Anterior cingulate cortex (tissue), 58 donors: ENCODE measurements at regions not wholly inside any gene's neighbourhood (a gene's known extent, or its start where the extent isn't known, plus 50 kb on each side); places are given as distances from the start of the nearest gene placed in this dataset.
"Not testable (repeated sequence)": the region's sequence is repeated elsewhere in the genome, so short reads cannot be mapped to it uniquely, and the experiment has no call there.

ENCODE experiments used
- DNase-seq, 58 donors: peaks; one replicate each; lab custom pipeline; 2025; lab: John Stamatoyannopoulos, UW

DNA sequence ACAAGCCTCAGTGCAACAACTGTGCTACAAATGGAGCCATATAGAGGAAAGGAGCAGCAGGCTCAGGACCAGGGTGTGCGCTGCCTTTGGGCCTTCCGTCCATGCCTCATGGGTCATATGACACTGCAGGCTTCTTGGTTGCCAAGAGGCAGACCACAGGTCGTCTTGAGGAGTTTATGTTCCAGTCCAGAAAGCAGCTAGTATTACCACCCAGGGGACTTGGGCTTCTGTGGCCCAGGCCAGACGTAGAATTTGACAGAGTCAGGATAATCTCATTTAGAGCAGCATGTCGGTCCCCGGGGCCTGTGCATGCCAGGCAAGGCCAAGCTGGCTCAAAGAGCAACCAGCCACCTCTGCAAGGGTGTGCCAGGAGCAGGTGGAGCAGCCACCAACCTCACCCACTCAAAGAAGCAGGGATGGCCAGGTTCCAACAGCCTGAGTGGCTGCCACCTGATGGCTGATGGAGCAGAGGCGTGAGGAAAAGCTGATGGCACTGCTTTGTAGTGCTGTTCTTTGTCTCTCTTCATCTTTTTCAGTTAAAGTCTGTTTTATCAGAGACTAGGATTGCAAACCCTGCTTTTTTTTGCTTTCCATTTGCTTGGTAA lies 109.1 kb downstream of the CCDC74A start:
- DNase-seq: not testable (repeated sequence)

DNA sequence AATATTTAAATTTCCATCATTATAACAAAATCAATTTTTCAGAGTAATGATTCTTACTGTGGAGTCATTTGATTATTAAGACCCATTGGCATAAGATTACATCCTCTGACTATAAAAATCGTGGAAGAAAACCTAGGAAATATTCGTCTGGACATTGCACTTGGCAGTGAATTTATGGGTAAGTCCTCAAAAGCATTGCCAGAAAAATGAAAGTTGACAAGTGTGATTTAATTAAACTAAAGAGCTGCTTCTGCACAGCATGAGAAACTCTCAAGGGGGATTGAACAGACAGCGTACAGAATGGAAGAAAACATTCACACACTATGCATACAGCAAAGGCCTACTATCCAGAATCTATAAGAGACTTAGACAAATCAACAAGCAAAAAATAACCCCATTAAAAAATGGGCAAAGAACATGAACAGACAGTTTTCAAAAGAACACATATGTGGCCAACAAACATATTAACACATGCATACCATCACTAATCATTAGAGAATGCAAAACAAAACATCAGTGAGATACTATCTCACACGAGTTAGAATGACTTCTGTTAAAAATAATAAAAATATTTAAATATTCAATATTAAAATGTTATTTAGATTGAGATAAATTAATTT lies 111.4 kb downstream of the CCDC74A start:
- not testable (repeated sequence) for DNase-seq

DNA sequence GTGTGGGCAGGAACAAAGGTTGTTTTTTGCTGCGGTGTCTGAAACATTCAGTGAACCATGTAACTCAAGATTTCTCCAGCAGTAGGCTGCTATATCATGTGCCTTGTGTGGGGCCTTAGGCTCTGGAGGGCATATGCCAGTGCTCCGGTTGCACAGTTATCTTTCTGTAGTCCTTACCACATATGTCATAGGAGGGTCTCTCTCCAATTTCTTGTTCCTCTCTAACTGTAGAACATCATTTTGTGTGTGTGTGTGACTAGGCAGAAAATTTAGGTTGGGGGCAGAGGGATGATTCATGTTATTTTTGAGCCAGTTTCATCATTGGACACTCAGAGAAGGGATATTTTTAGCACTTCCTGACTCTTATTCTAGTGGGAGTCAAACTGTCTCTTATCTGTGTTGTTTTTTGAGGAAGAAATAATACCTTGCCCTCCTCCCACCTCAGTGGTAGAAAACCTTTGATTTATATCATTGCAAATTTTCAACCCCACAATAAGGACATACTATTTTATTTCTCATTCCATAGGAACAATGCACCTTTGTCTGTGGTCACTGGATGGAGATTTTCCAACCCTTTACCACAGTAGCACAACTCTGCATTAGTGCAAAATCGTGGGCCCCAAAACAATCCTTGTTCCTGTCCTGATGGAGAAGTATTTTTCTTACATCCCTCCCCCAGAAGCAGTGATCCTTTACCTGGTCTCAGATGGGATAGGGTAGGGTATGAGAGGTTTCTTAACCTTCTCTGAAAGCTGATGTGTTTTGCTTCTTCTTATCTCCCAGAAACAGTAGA lies 113.9 kb downstream of the CCDC74A start:
- no peak for DNase-seq

DNA sequence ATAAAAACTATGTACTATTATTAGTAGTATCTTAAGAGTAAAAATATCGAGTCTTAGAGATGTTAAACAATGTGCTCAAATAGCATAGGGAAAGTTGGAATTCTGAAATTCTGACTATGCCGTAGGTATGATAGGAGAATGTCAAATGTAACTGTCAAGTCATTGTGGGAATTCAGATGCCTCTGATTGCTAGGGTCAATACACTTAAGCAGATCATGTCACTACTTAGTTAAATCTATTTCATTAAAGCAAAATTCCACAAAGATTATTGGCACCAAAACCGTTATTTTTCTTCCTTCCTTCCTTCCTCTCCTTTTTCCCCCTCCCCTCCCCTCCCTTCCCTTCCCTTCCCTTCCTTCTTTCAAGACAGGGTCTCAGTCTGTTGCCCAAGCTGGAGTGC lies 115.5 kb downstream of the CCDC74A start:
- DNase-seq: not testable (repeated sequence)

DNA sequence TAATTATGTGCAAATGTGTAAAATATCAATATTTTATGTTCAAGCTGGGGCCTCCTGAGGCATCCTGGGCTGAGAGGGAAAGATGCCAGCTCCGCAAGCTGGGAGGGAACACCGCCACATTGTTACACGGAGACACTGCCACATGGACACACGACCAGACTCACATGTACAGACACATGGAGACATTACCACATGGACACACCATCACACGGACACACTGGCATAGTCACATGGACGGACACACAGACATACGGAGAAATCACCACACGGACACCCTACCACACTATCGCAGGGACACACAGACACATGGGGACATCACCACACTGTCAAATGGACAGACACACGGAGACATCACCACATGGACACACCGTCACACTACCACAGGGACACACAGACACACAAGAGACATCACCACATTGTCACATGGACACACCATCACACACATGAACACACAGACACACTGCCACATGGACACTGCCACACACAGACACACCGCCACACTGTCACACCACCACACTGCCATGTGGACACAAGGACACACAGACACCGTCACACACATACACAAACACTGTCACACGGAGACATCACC lies 117.6 kb downstream of the CCDC74A start:
- DNase-seq: no peak

DNA sequence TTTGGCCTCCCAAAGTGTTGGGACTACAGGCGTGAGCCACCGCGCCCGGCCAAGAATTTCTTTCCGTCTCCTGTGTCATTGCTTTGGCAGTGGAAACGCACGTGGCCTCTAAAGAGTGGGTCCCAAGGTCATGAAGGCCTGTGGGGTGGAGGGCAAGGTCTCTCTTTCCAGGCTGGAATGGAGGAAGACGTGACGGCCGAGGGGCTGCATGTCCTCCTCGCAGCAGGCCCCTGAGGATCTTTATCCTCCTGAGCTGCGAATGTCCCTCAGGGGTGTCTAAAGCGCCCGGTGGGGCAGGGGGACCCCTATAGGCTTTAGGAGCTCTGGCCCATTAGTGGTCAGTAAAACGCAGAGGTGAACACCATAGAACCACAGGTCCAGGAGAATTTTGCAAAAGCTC lies 118.5 kb downstream of the CCDC74A start:
- DNase-seq: not testable (repeated sequence)

DNA sequence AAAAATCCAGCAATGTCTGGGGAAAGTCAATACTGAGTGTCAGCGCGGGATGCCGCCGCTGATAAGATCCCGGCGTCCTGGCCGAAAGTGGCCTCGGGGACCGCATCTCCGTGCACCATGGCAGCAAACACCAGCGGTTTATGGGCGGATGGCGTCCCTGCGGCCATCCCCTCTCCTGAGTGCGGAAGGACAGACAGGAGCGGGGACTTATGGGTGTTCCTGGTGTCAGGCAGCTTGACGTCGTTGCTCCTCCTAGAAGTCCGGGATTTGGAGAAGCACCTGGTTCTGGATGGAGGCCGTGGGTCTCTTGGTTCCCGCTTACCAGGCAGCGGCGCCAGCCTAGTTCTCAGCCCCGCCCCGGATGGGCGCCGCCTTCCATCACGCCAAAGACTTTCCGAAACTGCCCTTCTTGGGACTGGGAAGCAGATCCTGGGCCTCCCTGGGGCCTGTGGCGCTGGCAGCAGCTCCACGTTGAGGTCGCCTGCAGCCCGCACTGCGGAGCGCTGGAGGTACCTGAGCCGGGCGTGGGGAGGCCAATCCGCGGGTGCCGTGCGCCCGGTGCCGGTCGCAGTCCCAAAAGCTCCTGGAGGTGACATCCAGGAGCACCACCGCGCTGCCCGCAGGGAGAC lies 119.1 kb downstream of the CCDC74A start:
- no peak for DNase-seq

DNA sequence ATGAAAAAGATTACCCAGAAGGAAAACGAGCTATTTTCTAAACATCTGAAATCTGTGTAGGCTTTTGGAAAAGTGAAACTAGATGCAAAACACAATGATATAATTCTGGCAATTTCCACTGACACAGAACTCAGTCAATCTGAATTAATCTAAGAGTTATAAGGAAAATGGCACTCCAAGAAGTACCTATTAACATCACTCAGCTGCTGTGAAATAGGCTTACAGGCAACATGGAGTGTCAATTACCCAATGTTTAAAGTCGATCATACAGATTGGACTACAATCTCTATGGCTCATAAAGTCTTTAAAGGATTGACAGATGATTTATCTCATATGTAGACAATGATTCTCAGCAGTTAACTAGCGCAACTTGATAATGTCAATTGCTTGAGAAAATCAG lies 120.9 kb downstream of the CCDC74A start:
- DNase-seq: not testable (repeated sequence)

DNA sequence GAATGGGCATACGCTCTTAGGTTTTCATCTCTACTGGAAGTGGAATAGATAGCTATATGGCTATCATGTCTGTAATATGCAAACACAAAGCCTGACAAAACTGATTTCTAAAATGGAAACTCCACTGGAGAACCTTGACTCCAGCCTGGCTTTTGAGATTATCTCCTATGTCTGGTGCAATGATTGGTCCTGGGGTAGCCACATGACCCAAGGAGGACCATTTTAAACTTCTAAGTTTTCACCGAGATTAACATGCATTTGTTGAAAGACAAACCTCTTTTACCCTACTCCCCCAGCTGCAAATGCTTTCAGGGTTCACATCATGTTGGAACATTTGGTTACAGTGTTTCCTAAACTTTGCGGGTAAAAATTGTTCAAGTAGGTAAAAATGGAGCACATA lies 124.6 kb downstream of the CCDC74A start:
- DNase-seq: not testable (repeated sequence)

DNA sequence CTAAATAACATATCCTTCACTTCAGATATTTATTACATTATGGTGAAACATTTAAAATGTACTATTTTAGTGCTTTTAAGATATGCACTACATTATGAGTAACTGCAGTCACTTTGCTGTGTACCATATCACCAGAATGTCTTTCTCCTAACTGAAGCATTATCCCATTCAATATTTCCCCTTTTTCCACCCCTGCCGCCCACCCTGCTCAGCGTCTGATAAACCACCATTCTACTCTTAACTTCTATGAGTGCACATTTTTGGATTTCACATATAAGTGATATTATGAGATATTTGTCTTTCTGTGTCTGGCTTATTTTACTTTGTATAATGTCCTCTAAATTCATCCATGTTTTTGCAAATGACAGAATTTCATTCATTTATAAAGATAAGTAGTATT lies 126.4 kb downstream of the CCDC74A start:
- DNase-seq: not testable (repeated sequence)

DNA sequence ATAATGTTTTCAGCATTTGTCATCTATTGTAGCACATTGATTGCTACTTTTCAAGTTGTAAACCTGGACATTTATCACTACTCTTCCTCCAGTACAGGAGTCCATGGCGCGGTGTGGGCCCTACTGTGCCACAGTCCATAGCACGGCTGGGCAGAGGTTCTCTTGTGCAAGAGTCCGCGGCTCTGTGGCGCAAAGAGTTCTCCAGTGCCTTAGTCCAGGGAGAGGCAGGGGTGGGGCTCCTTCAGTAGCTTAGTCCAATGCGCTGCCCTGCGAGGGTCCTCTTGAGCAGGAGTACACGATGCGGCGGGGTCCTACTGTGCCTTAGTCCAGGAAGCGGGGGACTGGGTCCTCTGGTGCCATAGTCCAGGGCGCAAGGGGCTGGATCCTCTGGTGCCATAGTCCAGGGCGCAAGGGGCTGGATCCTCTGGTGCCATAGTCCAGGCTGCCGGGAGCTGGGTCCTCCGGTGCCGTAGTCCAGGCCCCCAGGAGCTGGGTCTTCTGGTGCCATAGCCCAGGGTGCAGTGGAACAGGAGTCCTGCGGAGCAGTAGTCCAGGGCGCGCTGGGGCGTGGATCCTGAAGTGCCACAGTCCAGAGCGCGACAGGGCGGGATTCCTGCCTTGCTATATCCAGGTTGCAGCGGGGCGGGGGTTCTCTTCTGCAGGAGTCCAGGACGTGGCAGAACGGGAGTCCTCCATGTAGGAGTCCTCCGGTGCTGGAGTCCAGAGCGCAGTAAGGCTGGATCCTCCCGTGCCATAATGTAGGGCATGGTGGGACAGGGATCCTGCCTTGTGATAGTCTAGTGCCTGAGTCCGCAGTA lies 129.3 kb downstream of the CCDC74A start:
- DNase-seq: no peak

DNA sequence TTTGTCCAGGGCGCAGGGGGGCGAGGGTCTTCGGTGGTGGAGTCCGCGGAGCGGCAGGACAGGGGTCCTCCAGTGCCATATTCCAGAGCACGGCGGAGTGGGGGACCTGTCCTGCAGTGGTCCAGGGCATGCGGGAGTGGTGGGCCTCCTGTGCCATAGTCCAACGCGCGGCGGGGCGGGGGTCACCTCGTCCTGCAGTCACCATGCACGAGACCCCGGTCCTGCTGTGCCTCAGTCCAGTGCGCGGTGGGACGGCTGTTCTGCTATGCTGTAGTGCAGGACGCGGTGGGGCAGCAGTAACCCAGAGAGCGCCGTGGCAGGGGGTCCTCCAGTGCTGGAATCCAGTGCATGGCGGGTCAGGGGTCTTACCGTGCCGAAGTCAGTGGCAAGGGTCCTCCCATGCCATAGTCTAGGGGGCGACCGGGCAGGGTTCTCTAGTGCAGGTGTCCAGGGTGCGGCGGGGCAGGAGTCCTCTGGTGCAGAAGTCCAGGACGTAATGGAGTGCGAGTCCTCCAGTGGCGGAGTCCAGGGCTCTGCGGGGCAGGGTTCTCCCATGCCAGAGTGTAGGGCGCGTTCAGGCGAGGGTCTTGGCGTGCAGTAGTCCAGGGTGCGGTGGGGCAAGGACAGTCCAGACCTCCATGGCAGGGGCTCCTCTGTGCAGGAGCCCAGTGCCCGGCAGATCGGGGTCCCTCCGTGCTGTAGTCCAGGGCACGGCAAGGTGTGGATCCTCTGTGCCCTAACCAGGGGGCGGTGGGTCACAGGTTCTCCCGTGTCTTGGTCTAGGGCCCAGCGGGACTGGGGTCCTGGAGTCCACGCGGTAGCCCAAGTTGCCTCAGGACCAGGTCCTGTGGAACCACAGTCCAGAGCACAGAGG lies 130.4 kb downstream of the CCDC74A start:
- no peak for DNase-seq

DNA sequence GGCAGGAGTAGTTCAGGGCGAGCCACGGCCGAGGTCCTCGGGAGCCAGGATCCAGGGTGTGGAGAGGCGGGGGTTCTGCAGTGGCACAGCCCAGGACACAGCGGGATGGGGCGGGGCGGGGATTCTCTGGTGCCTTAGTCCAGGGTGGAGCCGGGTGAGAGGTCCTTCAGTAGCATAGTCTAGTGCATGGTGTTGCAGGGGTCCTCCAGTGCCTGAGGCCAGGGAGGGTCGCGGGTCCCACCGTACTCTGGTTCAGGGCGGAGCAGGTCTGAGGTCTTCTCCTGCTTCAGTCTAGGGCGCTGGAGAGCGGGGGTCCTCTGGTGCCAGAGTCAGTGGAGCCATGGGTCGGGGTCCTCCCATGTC lies 131.1 kb downstream of the CCDC74A start:
- DNase-seq: no peak

DNA sequence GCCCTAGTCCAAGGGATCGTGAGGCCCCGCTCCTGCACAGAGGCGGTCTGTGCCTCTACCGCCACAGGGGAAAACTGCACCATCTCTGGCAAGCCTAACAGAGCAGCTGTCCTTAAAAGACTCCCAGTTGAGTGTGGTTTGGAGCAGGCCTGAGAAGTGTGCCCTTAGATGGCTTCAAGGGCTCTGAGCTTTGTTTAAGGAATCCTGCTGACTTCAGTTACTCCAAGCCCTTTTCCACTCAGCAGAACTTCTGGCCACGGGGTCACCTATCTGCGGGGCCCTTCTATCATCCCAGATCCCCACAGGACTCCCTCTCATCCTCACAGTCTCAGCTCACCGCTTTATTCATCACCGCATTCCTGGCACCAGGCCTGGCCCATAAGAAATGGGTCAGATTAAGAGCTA lies 131.5 kb downstream of the CCDC74A start:
- DNase-seq: no peak

DNA sequence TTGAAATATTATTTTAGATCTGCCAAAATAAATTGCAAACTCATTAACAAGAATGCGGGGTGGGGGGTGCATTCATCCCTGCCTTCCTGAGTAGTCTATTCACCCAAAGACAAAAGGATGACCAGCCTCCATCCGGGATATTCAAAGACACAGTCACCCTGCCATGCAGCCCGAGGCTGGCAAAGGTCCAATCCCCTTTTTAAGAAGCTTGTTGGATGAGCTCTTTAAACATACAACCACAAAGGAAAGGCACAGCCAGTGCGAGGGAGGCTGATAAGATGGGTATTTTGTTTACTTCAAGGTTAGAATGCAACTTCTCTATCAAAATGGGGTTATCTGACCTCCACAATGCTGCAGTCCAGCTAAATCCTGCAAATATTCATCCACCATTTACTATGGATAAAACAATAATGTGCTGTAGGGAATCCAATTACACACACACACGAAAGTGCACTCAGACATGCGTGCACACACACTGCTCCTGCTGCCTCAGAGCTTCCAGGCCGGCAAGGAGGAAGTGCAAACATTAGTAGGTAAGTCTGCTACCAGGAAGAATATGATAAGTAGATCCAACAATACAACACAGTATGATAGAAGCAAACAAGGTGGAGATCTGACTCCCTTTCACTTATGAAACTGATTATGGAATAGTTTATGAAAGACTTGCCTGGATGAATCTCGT lies 133.6 kb downstream of the CCDC74A start:
- DNase-seq: not testable (repeated sequence)

DNA sequence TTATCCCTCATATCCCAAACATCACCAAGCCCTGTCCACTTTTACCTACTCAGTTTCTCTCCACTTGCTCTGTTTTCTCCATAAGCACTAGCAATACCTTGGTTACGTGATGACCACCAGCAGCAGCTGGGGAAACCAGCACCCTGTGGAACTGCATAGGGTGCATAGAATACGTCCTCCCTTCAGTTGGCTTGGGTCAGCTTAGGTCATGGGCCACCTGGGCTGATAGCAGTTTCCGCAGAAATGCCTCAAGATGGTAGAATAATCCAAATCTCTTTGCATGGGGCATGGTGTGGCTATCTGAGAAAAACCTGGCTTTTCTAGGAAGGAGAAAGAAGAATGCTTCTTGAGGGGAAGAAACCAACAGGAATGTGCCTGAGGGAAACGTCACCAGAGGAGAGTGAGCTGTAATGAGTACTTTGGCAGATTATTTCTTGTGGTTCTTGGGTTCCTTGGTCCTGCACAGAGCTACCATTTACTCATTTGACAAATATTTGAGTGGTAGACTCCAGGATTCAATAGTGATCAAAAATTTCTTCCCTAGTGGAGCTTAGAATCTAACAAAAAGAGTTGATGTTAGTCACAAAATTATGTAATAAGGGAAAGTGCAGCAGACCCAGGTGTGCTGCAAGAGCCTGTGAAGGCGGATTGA lies 134.3 kb downstream of the CCDC74A start:
- not testable (repeated sequence) for DNase-seq

DNA sequence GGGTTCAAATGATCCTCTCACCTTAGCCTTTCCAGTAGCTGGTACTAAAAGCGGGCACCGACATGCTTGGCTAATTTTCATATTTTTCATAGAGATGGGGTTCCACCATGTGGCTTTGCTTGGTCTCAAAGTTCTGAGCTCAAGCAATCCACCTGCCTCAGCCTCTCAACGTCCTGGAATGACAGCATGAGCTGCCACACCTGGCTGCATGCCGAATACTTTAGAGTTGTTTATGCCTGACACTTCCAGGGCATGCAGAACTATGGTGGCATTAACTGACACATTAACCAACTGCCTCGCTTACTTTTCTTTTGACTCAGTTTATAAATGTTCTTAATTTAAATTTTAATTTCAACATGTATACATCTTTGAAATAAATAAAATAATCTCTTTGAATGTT lies 135.8 kb downstream of the CCDC74A start:
- DNase-seq: not testable (repeated sequence)

DNA sequence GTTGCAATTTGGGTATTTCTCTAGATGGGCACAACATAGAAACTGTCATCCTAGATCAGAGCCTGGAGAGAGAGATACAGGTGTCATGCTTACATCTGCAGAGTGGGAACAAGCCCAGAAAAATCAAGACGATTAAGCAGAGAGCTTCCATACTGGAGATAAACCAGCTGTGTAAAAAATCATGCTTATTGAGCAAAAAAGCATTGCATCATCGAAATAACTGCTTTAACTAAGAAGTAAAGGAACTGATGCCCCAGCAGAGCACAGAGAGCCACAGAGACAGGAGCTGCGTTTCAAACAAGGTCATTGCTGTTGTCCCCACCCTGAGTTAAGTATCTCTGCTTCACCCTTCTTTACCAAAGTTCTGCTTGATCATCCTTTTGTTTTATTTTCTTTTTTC lies 138.0 kb downstream of the CCDC74A start:
- DNase-seq: not testable (repeated sequence)
